IMR-90 (cell line): ENCODE measurements at regions not wholly inside any gene's neighbourhood (a gene's known extent, or its start where the extent isn't known, plus 50 kb on each side); places are given as distances from the start of the nearest gene placed in this dataset.

ENCODE experiments used
- ATAC-seq: fragments of 200-7000 bp; cut with Tn5 transposase; 2 replicates; pipeline ENCODE4 v1.9.1; 2020; ENCODE audit warnings: low read depth, mild to moderate bottlenecking, moderate library complexity
- BruUV-seq: library from RNA; stranded (reverse); fragments of 400-500 nt; replicated peaks from 2 replicates; lab custom pipeline; 2021; lab: Mats Ljungman, UMichigan
- CTCF ChIA-PET: fragments of 300-600 bp; formaldehyde crosslinking; extraction: SDS; loops from one replicate; lab custom pipeline; 2021; ENCODE audit warnings: antibody characterized with exemption; lab: Yijun Ruan, JAX
- POLR2A ChIA-PET: fragments of 300-600 bp; sonication (Branson Sonifier 250); formaldehyde crosslinking; loops from one replicate; lab custom pipeline; 2022; ENCODE audit warnings: antibody characterized with exemption; ENCODE audit not compliant: unreplicated experiment; lab: Charles Lee
- DNase-seq: peaks from one replicate; pipeline ENCODE4 v3.0.0; 2013
- H2AFZ ChIP-seq: replicated peaks from 2 replicates; pipeline ENCODE3; 2013; ENCODE audit warnings: low read length, mild to moderate bottlenecking; ENCODE audit not compliant: poor library complexity
- H2AK5ac ChIP-seq: 2 replicates; pipeline ENCODE4 v1.6.1; 2013; ENCODE audit warnings: low read depth, low read length, inconsistent platforms
- H2AK9ac ChIP-seq: replicated peaks from 2 replicates; pipeline ENCODE3; 2013; ENCODE audit warnings: mild to moderate bottlenecking, low read depth, low read length, moderate library complexity; ENCODE audit not compliant: poor library complexity
- H2BK120ac ChIP-seq: 2 replicates; pipeline ENCODE4 v1.6.1; 2013; ENCODE audit warnings: low read depth, low read length, inconsistent platforms
- H2BK15ac ChIP-seq: 3 replicates; pipeline ENCODE4 v1.6.1; 2013; ENCODE audit warnings: low read depth, low read length, inconsistent platforms
- H2BK20ac ChIP-seq: 2 replicates; pipeline ENCODE4 v1.6.1; 2013; ENCODE audit warnings: low read depth, mild to moderate bottlenecking, inconsistent platforms, low read length, moderate library complexity
- H2BK5ac ChIP-seq: 2 replicates; pipeline ENCODE4 v1.6.1; 2013; ENCODE audit warnings: mild to moderate bottlenecking, low read depth, low read length, inconsistent platforms; ENCODE audit not compliant: poor library complexity, severe bottlenecking
- H3K14ac ChIP-seq: replicated peaks from 2 replicates; pipeline ENCODE4 v1.6.1; 2013; ENCODE audit warnings: low read depth, low read length, inconsistent platforms
- H3K18ac ChIP-seq: 2 replicates; pipeline ENCODE4 v1.6.1; 2013; ENCODE audit warnings: low read depth, low read length, control low read depth
- H3K23ac ChIP-seq: 2 replicates; pipeline ENCODE4 v1.6.1; 2013; ENCODE audit warnings: low read depth, low read length, inconsistent platforms
- H3K27ac ChIP-seq: 2 replicates; pipeline ENCODE4 v1.5.1; 2013; ENCODE audit warnings: mild to moderate bottlenecking, control low read depth, low read length; ENCODE audit not compliant: insufficient read depth
- H3K27me3 ChIP-seq: 2 replicates; pipeline ENCODE4 v1.6.1; 2013; ENCODE audit warnings: low read length; ENCODE audit not compliant: control insufficient read depth, insufficient read depth
- H3K36me3 ChIP-seq: 2 replicates; pipeline ENCODE4 v1.6.1; 2013; ENCODE audit warnings: low read length, mixed read lengths; ENCODE audit not compliant: control insufficient read depth, insufficient read depth
- H3K4ac ChIP-seq: 2 replicates; pipeline ENCODE4 v1.6.1; 2013; ENCODE audit warnings: low read depth, low read length, inconsistent platforms
- H3K4me1 ChIP-seq: 2 replicates; pipeline ENCODE4 v1.6.1; 2013; ENCODE audit warnings: low read length, mixed read lengths; ENCODE audit not compliant: control insufficient read depth, insufficient read depth
- H3K4me2 ChIP-seq: 2 replicates; pipeline ENCODE4 v1.6.1; 2013; ENCODE audit warnings: low read depth, mild to moderate bottlenecking, control low read depth, low read length, moderate library complexity
- H3K4me3 ChIP-seq: 2 replicates; pipeline ENCODE4 v1.5.1; 2013; ENCODE audit warnings: low read depth, mild to moderate bottlenecking, control low read depth, low read length, moderate library complexity; ENCODE audit not compliant: insufficient read depth
- H3K56ac ChIP-seq: 2 replicates; pipeline ENCODE4 v1.6.1; 2013; ENCODE audit warnings: low read length, inconsistent platforms; ENCODE audit not compliant: insufficient read depth; ENCODE audit errors: extremely low read depth
- H3K79me1 ChIP-seq, 2 experiments: 2 replicates each; pipeline ENCODE4 v1.6.1; 2013; ENCODE audit warnings: low read length in 2 of 2, inconsistent platforms in 1 of 2, low read depth in 1 of 2
- H3K9ac ChIP-seq: 2 replicates; pipeline ENCODE4 v1.6.1; 2013; ENCODE audit warnings: low read depth, low read length, control low read depth
- H3K9me1 ChIP-seq: 2 replicates; pipeline ENCODE4 v1.6.1; 2013; ENCODE audit warnings: low read length, inconsistent platforms; ENCODE audit not compliant: insufficient read depth
- H3K9me3 ChIP-seq: 2 replicates; pipeline ENCODE4 v1.6.1; 2013; ENCODE audit warnings: low read length; ENCODE audit not compliant: control insufficient read depth, insufficient read depth
- H4K20me1 ChIP-seq: 2 replicates; pipeline ENCODE4 v1.6.1; 2013; ENCODE audit warnings: low read length, inconsistent platforms; ENCODE audit not compliant: insufficient read depth
- H4K5ac ChIP-seq: 2 replicates; pipeline ENCODE4 v1.6.1; 2013; ENCODE audit warnings: mild to moderate bottlenecking, low read depth, low read length, control low read depth
- H4K8ac ChIP-seq, 2 experiments: 2 replicates each; pipeline ENCODE4 v1.6.1; 2013; ENCODE audit warnings: low read depth in 2 of 2, low read length in 2 of 2, control low read depth in 1 of 2, inconsistent platforms in 1 of 2
- H4K91ac ChIP-seq: 2 replicates; pipeline ENCODE4 v1.6.1; 2013; ENCODE audit warnings: low read depth, low read length, inconsistent platforms; ENCODE audit not compliant: insufficient read depth
- BHLHE40 ChIP-seq: fragments of 150-350 bp; IDR thresholded peaks from 2 replicates; pipeline ENCODE4 v1.6.1; 2016; ENCODE audit warnings: mild to moderate bottlenecking, low read depth, low read length
- CEBPB ChIP-seq: IDR thresholded peaks from 2 replicates; pipeline ENCODE4 v1.6.1; 2012; ENCODE audit warnings: low read depth, low read length, improper control_type of control experiment
- CHD1 ChIP-seq: IDR thresholded peaks from 2 replicates; pipeline ENCODE4 v1.6.1; 2012; ENCODE audit warnings: low read depth, low read length, improper control_type of control experiment
- MAFK ChIP-seq: IDR thresholded peaks from 2 replicates; pipeline ENCODE4 v1.6.1; 2012; ENCODE audit warnings: low read depth, low read length, improper control_type of control experiment
- MAZ ChIP-seq: IDR thresholded peaks from 2 replicates; pipeline ENCODE4 v1.6.1; 2012; ENCODE audit warnings: low read depth, mild to moderate bottlenecking, low read length, improper control_type of control experiment, moderate library complexity, borderline replicate concordance
- MXI1 ChIP-seq: IDR thresholded peaks from 2 replicates; pipeline ENCODE4 v1.6.1; 2012; ENCODE audit warnings: low read depth, mild to moderate bottlenecking, low read length, moderate library complexity, borderline replicate concordance
- NFE2L2 ChIP-seq: fragments of 150-350 bp; IDR thresholded peaks from 2 replicates; pipeline ENCODE4 v1.6.1; 2016; ENCODE audit warnings: low read depth, mild to moderate bottlenecking, low read length
- POLR2A ChIP-seq: IDR thresholded peaks from 2 replicates; pipeline ENCODE4 v1.6.1; 2012; ENCODE audit warnings: mild to moderate bottlenecking, low read depth, low read length
- RAD21 ChIP-seq: IDR thresholded peaks from 2 replicates; pipeline ENCODE4 v1.6.1; 2012; ENCODE audit warnings: low read length, improper control_type of control experiment
- SMC3 ChIP-seq: fragments of 150-350 bp; IDR thresholded peaks from 2 replicates; pipeline ENCODE4 v1.6.1; 2016; ENCODE audit warnings: low read depth, mild to moderate bottlenecking, antibody characterized with exemption, low read length, moderate library complexity
- WGBS, 2 experiments: methylation state at CpG; one replicate each; pipeline versions ENCODE4 v1.1.5 to v1.1.7; 2013; ENCODE audit warnings: missing lambda C conversion rate in 2 of 2; ENCODE audit not compliant: insufficient read length in 1 of 2; ENCODE audit errors: extremely low coverage in 2 of 2; 5-methylcytosine and 5-hydroxymethylcytosine counted together
- dilution Hi-C: fragments of 300-500 bp; cut with HindIII; formaldehyde crosslinking; loops from one replicate; pipeline ENCODE4 v1.14.3; 2018; ENCODE audit warnings: low sequenced_read_pairs; ENCODE audit not compliant: unreplicated experiment
- in situ Hi-C: fragments of 300-500 bp; cut with MboI; formaldehyde crosslinking; loops from 3 replicates; pipeline ENCODE4 v1.14.3; 2019; ENCODE audit warnings: low sequenced_read_pairs, inconsistent platforms, mixed read lengths
- intact Hi-C: fragments of 100-400 bp; cut with micrococcal nuclease; formaldehyde crosslinking; loops from 2 replicates; pipeline ENCODE4 v1.10.0; 2022
- TF ChIP-seq, protein P1 (sequence below): conservative IDR thresholded peaks from 2 replicates; pipeline ENCODE4 v1.5.1; 2012; ENCODE audit warnings: mild to moderate bottlenecking, low read depth, low read length, improper control_type of control experiment
- TF ChIP-seq, protein P2 (sequence below): fragments of 150-350 bp; IDR thresholded peaks from 2 replicates; pipeline ENCODE4 v1.6.1; 2016; ENCODE audit warnings: low read depth, mild to moderate bottlenecking, low read length, moderate library complexity, borderline replicate concordance
- TF ChIP-seq, protein P3 (sequence below): fragments of 150-350 bp; IDR thresholded peaks from 2 replicates; pipeline ENCODE4 v1.6.1; 2017; ENCODE audit warnings: mild to moderate bottlenecking, antibody characterized with exemption, low read length, low read depth

DNA sequence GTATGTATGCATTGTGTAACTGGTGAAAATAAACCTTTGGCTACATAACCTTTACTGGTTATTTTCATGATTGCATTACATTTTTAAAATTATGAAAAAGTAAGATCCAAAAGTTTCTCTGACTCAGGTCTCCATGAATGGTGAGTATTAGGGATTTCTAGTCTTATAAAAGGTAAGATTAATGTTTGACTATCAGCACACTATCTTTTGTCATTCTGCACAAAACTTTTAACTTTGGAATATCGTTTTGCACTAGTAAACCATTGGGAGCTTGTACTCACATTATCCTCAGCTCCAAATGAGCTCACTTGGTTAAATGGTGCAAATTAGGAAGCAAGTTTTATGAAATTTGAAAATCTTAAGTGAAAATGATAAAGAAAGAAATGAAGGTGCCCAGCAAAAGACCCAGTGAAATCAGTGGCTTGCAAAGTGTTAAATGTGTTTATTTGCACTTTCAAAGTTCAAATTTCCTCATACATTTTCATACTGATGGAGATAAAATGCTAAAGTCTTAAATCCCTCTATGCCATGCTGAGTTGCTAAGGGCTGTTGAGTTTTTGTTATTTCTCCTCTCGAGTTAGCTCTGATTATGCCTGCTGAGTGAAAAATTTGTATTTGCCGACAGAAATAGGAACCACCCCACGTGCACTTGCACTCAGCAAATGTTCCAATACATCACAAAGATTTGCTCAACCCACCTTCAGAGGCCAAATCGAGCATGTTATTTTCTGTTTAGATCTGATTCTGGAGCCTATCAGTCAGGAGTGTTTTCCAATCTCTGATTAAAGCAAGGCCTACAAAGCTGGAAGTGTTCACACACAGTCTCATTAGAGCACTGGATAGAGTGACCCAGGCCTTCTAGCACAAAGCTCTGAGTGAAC lies 885.7 kb downstream of the NR2F1-AS1 start (continued):
- TF ChIP-seq, protein P1, sequence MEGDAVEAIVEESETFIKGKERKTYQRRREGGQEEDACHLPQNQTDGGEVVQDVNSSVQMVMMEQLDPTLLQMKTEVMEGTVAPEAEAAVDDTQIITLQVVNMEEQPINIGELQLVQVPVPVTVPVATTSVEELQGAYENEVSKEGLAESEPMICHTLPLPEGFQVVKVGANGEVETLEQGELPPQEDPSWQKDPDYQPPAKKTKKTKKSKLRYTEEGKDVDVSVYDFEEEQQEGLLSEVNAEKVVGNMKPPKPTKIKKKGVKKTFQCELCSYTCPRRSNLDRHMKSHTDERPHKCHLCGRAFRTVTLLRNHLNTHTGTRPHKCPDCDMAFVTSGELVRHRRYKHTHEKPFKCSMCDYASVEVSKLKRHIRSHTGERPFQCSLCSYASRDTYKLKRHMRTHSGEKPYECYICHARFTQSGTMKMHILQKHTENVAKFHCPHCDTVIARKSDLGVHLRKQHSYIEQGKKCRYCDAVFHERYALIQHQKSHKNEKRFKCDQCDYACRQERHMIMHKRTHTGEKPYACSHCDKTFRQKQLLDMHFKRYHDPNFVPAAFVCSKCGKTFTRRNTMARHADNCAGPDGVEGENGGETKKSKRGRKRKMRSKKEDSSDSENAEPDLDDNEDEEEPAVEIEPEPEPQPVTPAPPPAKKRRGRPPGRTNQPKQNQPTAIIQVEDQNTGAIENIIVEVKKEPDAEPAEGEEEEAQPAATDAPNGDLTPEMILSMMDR, result no peak

GRCh38 chr5:92694067-92694466 lies 887.0 kb downstream of the NR2F1-AS1 start:
- Histone ChIP-seq H3K9ac (no peak overlapping the region), H3K23ac (no peak overlapping the region), H3K18ac (no peak overlapping the region), H2AK5ac (no peak overlapping the region), H4K5ac (no peak overlapping the region), H3K4me3 (no peak overlapping the region), H3K9me3 (no peaks in the 10 kb centered on the region), H3K79me1 (no peaks in the 10 kb centered on the region), H2BK120ac (no peak overlapping the region), H3K4me1 (no peaks in the 10 kb centered on the region), H2BK20ac (no peak overlapping the region), H3K4ac (no peak overlapping the region), H2AK9ac (no peak overlapping the region), H4K91ac (no peak overlapping the region), H3K27me3 (no peaks in the 10 kb centered on the region), H3K14ac (no peak overlapping the region), H3K9me1 (no peaks in the 10 kb centered on the region), H4K8ac (no peak overlapping the region), H2BK15ac (no peak overlapping the region), H2BK5ac (no peak overlapping the region), H3K56ac (no peak overlapping the region), H3K4me2 (no peak overlapping the region), H4K20me1 (no peaks in the 10 kb centered on the region), H3K36me3 (no peaks in the 10 kb centered on the region), H3K27ac (no peak overlapping the region), H2AFZ (no peak overlapping the region)
- BruUV-seq, result no TSS peak
- in situ Hi-C loops (loop anchor here (25.0 kb wide), 1 partner anchor 1093 kb away; no protein-coding TSS in a partner anchor), intact Hi-C loops (no loop called here), dilution Hi-C loops (no loop called here)
- CTCF ChIA-PET, result no interaction called here
- POLR2A ChIA-PET, result no interaction called here
- ATAC-seq, result no peak
- WGBS, 2 experiments, result no CpG with 5 or more reads among the region's 2 CpGs
- DNase-seq, result no peak
- TF ChIP-seq CHD1 (no peak), CEBPB (no peak), MAZ (no peak), MXI1 (no peak), SMC3 (no peak), RAD21 (no peak), MAFK (no peak), BHLHE40 (no peak), NFE2L2 (no peak), POLR2A (no peak)
- TF ChIP-seq, protein P2, sequence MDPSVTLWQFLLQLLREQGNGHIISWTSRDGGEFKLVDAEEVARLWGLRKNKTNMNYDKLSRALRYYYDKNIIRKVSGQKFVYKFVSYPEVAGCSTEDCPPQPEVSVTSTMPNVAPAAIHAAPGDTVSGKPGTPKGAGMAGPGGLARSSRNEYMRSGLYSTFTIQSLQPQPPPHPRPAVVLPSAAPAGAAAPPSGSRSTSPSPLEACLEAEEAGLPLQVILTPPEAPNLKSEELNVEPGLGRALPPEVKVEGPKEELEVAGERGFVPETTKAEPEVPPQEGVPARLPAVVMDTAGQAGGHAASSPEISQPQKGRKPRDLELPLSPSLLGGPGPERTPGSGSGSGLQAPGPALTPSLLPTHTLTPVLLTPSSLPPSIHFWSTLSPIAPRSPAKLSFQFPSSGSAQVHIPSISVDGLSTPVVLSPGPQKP, result no peak
- TF ChIP-seq, protein P3, sequence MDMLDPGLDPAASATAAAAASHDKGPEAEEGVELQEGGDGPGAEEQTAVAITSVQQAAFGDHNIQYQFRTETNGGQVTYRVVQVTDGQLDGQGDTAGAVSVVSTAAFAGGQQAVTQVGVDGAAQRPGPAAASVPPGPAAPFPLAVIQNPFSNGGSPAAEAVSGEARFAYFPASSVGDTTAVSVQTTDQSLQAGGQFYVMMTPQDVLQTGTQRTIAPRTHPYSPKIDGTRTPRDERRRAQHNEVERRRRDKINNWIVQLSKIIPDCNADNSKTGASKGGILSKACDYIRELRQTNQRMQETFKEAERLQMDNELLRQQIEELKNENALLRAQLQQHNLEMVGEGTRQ, result no peak
